ENCODE measurements at regions not wholly inside any gene's neighbourhood (a gene's known extent, or its start where the extent isn't known, plus 50 kb on each side); places are given as distances from the start of the nearest gene placed in this dataset.

- DNase-seq (ENCODE audit: low read depth): no peak
Observed at GRCh38 chr1:59125676-59126320, 171.1 kb upstream of the FGGY start.

DNA sequence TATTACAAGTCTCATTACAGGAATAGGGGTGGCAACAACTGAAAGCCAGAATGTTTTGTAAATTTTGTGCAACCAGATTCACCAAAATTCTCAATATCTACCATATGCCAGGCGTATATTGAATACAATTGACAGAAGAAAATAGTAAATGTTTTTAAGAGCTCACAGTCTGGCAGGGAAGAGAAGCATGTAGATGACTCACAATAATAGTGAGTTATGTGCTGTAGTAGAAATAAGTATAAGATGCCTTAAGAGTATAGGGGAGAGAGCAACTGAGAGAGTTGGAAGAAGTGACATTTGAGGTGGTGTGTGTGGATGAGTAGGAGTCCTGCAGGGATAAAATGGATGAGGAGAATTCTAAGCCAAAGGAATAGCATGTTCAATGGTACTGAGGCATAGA lies 170.5 kb upstream of the FGGY start:
- DNase-seq (ENCODE audit: low read depth): no peak

GRCh38 chr1:59128239-59128736 lies 168.6 kb upstream of the FGGY start:
- DNase-seq (ENCODE audit: low read depth): no peak

GRCh38 chr1:59128784-59129227 lies 168.1 kb upstream of the FGGY start:
- no peak for DNase-seq (ENCODE audit: low read depth)

- no peak for DNase-seq (ENCODE audit: low read depth)
Observed at GRCh38 chr1:59132295-59132694, 164.6 kb upstream of the FGGY start.

DNA sequence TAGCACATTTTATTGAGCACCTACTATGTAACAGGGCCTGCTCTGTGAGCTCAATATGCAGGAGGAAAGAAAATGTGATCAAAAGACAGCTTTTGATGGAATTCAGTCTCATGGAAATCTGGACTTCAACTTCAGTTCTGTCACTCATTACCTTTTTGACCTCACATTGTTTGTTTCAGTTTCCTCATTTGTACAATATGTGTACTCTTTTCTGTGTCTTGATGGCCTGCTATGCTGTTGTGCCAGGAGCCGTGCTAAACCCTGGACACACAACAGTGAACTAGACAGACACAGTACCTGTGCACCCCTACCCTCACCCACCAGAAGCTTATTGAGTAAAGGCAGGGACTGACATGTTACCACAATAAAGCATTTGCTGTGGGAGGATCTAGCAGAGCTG lies 162.9 kb upstream of the FGGY start:
- DNase-seq (ENCODE audit: low read depth): no peak

DNA sequence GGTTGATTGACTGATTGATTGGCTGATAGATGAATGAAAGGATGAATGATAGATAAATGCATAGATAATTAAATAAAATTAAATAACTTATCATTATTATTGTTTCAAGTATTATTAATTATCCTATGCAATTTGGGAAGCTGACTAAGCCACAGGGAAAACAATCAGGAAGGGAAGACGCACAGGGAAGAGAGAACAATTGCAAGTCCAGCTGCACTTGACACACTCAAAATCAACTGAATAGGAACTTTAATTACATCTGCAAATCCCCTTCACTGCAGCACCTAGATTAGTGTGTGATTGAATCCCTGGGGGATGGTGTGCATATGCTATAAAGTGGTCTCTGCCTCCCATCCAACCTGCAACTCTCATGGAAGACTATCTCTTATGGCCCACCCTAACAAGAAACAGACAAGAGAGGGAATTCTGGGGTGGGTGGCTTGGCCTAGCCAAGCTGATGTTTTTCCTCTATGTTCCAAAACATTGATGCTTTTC lies 161.1 kb upstream of the FGGY start:
- DNase-seq (ENCODE audit: low read depth): no peak

DNA sequence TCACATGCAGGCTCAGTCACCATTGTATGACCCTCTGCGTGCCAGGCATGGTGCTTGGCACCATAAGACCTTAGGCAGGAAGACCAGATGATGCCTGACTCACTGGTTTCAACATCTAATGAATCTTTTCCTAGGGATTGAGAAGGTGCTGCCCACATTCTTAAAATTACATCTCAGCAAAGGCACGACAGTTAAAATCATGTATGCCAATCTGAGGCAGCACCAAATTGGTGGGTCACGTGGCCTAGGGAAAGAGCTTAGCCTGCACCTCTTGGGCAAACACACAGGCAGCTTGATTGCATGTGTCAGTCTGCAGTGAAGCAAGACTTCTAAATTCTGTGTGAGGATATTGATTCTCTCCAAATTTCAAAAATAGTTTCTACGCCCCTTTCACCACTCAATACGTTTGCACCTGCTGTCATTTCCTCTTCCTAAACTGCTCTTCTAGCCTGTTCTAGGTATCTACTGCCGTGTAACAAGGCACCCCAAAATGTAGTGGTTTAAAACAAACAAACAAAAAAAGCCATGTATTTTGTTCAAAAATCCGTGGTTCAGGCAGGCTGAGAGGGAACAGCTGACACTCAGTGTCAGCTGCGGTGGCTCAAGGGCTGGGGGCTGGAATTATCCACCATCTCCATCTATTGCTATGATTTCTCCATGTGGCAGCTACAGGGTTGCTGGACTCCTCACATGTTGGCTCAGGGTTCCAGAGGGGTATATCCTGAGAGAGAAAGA lies 160.2 kb upstream of the FGGY start:
- no peak for DNase-seq (ENCODE audit: low read depth)

DNA sequence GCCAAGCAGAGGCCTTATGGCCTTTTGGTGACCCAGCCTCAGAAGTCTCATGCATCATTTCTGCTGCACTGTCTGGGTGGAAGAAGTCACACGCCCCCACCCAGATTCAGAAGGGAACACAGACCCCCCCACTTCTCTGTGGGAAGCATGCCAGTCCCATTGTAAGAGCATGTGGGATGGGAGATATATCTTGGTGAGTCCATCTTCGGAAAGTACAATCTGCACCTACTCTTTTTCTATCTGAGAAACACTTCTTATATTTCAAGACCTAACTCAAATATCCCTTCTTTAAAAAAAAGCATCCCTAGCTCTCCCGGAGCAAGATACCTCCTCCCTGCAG lies 159.6 kb upstream of the FGGY start:
- no peak for DNase-seq (ENCODE audit: low read depth)

- no peak for DNase-seq (ENCODE audit: low read depth)
Observed at GRCh38 chr1:59137968-59138367, 158.9 kb upstream of the FGGY start.

DNA sequence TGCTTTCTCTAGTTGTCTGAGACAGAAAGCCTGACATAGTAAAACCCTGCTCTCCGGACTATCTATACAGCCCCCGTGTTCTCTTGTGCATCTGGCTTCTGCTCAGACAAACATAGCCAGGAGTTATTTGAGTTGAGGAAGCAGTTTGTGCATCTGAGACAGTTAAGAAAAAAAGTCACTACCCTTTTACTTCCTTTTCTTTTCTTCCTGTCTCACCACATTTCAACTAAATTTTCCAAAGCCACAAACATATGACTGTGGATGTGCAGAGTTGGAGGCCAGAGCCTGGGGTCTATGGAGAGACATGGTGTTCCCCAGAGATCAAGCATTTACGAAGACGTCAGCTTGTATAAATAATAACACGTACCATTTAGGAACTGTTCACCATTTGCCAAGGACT lies 158.5 kb upstream of the FGGY start:
- DNase-seq (ENCODE audit: low read depth): no peak

DNA sequence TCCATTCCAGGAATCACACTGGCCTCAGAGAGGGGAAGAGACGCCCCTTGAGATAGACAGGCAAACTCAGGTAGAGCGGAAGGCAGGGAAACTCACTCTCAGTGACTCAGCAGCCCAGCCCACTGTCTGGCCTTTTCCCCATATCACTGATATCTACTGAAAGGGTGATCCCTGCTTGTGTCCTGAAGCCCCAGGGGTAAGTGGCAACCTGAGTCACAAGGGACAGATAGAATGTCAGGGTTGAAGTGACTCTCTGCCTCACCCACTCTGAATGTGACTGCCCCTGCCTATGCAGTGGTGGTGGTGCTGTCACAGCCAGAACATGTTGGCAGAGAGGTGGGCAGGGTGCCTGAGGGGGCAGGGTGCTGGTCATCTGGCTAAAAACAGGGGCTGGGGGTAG lies 157.5 kb upstream of the FGGY start:
- DNase-seq (ENCODE audit: low read depth): no peak

GRCh38 chr1:59141267-59141863 lies 155.5 kb upstream of the FGGY start:
- no peak for DNase-seq (ENCODE audit: low read depth)

DNA sequence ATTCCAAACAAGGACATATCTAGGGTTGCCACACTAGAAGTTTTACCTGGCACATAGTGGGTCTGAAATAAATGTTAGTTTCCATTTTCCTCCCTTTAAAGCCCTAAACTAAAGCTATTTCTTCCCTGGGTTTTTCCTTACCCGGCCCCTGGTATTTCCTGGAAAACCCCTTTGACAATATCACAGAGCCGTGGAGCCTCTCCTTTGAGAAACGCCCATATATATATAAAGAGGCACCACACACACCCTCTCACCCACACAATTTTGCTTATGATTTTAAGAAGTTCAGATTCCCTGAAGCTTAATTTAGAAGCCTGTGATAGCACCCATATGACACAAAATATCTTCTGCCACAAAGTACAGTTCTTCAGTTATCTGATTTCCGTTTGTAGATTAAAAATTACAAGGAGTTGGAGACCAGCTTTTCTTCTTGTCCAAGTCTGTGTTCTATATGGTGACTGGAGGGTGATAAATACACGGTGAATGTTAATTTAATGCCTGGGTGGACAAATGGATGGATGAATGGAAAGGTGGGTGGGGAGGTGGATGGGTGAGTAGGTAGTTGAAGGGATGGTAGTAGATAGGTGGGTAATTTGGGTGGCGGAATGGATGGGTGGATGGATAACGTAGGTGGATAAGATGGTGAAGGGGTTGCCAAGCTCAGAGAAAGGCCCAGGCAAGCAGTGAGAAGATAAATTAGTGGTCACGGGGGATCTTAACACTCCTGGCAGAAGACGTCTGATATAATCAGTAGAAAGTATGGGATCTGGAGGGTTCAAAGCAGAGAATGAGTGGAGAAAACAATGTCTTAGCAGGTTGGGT lies 154.4 kb upstream of the FGGY start:
- no peak for DNase-seq (ENCODE audit: low read depth)

GRCh38 chr1:59143133-59143487 lies 153.8 kb upstream of the FGGY start:
- DNase-seq (ENCODE audit: low read depth): no peak

DNA sequence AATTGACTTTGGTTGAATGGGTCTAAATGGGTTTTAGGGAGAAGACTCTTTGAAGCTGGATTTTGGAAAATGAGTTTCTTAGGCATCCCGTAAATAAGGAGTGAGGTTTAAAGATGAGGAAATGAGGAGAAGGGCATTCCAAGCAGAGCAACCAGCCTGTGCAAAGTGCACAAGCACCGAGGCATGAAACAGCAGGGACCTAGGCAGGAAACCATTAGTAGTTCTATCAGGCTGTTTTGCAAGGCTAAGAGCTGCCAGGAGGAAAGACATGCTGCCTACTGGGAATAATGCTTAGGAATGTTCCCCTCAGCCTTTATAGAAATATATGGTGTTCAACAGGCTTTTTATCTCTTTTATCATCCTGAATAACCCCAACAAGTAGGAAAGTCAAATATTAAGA lies 153.1 kb upstream of the FGGY start:
- DNase-seq (ENCODE audit: low read depth): no peak

- no peak for DNase-seq (ENCODE audit: low read depth)
Observed at GRCh38 chr1:59144959-59145358, 151.9 kb upstream of the FGGY start.

DNA sequence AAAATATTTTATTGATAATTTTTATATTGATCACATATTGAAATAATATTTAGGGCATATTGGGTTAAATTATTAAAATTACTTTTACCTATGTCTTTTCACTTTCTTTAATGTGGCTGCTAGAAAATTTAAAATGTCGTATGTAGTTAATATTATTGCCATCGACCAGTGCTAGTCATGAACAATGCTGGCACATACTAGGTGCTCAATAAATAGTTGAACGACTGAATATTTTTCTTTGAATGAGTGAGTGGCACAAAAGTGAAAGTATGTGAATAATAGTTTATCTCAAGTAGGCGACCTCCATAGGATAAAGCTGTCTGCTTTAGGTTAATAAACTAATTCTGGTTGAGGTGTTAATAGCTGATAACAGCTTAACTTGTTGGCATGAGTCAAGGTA lies 150.8 kb upstream of the FGGY start:
- no peak for DNase-seq (ENCODE audit: low read depth)

DNA sequence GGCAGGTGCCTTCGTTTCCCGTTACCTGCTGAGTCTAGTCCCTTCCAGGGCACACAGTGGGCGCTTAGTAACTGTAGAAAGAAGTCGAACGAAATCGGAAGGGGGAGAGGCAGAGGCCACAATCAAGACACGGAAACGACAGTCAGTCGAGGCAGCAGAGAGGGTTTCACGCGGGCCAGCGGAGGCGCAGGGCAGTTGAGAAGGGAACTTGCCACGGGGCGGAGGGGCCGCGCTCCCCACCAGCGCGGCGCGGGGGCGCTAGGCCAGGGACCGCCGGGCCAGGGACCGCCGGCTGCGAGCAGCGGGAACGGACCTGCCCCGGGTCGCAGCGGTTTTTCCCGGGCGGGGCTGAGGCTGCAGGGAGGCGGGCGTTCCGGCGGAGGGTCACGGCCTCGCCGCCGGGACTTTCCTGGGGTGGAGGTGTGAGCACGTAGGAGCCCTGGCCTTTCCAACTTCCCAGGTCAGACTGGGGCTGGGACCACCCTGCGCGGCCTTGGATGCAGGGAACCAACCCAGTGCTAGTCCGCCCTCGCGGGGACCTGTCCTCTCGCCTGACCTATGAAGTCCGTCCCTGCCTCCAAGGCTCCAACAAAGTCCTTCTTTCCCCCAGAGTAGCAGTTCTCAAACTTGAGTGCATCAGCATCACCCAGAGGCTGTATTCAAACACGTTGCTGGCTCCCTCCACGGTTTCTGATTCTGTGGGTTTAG lies 150.1 kb upstream of the FGGY start:
- peak; percentile 11 for DNase-seq (ENCODE audit: low read depth)

DNA sequence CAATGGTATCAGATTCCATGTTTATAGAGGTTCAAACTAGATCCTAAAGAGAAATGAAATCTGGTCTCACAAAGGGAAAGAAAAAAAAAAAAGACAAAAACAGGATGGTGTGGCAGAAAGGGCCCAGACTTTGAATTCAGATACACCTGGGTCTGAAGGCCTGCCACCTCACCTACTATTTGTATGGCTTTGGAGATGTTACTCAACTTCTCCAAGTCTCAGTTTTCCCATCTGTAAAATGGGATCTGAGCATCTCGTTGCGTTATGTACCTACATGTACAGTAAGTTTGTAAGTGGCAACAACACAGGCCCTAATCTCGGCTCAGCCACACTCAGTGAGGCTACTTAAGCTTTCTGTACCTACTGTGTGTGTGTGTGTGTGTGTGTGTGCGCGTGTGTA lies 147.5 kb upstream of the FGGY start:
- DNase-seq (ENCODE audit: low read depth): no peak

DNA sequence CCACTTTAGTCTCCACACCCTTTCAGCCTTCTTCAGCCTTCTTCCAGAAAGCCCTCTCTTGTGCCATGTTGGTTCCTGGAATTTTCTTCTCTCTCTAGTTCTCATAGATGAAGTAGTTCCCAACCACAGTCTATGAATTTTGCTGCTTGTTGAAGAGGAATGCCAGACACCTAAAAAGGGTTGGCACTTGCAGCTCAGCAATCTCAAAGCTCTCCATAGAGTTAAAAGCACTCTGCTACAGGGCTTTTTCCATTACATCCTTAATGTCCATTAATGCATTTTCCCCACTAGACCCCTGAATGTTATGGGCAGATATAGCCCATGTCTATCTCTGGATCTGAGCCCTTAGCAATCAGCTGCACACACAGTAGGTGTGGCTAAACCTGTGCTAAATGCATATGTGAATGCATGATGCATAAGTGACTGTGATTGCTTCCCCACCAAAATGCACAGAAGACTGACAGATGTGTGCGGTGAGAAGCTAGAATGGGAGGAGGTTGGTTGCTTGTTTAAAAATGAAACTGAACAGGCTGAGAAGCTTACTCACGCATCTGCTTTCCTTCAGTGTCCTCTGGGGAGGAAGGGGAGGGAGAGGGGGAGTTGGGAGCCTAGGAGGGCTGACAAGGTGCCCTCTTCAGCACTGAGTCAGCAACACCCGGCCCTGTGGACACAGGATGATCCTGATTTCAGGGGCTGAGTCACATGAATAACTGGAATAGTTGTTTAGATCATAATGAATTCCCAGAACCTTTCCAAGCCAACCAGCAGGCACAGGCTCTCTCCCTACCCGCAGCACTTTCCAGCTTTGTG lies 146.1 kb upstream of the FGGY start:
- DNase-seq (ENCODE audit: low read depth): no peak

All from stimulated activated CD8-positive, alpha-beta memory T cell treated with anti-CD3 and anti-CD28 coated beads, Interleukin-7, amount 100 ng/mL, for 24 hours (primary cell).